ENCODE measurements at regions not wholly inside any gene's neighbourhood (a gene's known extent, or its start where the extent isn't known, plus 50 kb on each side); places are given as distances from the start of the nearest gene placed in this dataset.

GRCh38 chr9:129231022-129231739 is 53.1 kb upstream of the IER5L start:
- H3K36me3 ChIP-seq (ENCODE audit: control insufficient read depth, insufficient read depth, low read length) = no peaks in the 10 kb centered on the region
- H3K9me3 ChIP-seq (ENCODE audit: control insufficient read depth, low read length) = no peaks in the 10 kb centered on the region
- no peak overlapping the region for H3K4me3 ChIP-seq (ENCODE audit: insufficient read depth, low read depth, low read length, poor library complexity, severe bottlenecking)
- no peaks in the 10 kb centered on the region for H3K27me3 ChIP-seq (replicated peaks; ENCODE audit: control insufficient read depth, insufficient read depth, low read length, poor library complexity, severe bottlenecking)
- no peak for DNase-seq
- peaks cover 18% of the 10 kb centered on the region for H3K4me1 ChIP-seq (ENCODE audit: control insufficient read depth, insufficient read depth, low read length, poor library complexity, severe bottlenecking)
- H3K27ac ChIP-seq (ENCODE audit: insufficient read depth, low read length, poor library complexity, severe bottlenecking) = no peak overlapping the region

- Histone ChIP-seq H3K36me3 (ENCODE audit: control insufficient read depth, insufficient read depth, low read length) (no peaks in the 10 kb centered on the region), H3K27ac (ENCODE audit: insufficient read depth, low read length, poor library complexity, severe bottlenecking) (no peak overlapping the region), H3K4me1 (ENCODE audit: control insufficient read depth, insufficient read depth, low read length, poor library complexity, severe bottlenecking) (peaks cover 17% of the 10 kb centered on the region), H3K4me3 (ENCODE audit: insufficient read depth, low read depth, low read length, poor library complexity, severe bottlenecking) (no peak overlapping the region), H3K9me3 (ENCODE audit: control insufficient read depth, low read length) (no peaks in the 10 kb centered on the region), H3K27me3 (replicated peaks; ENCODE audit: control insufficient read depth, insufficient read depth, low read length, poor library complexity, severe bottlenecking) (no peaks in the 10 kb centered on the region)
- DNase-seq = no peak
These were observed 52.2 kb upstream of the IER5L start for GRCh38 chr9:129230302-129230701.
